ENCODE measurements at regions not wholly inside any gene's neighbourhood (a gene's known extent, or its start where the extent isn't known, plus 50 kb on each side); places are given as distances from the start of the nearest gene placed in this dataset.

DNA sequence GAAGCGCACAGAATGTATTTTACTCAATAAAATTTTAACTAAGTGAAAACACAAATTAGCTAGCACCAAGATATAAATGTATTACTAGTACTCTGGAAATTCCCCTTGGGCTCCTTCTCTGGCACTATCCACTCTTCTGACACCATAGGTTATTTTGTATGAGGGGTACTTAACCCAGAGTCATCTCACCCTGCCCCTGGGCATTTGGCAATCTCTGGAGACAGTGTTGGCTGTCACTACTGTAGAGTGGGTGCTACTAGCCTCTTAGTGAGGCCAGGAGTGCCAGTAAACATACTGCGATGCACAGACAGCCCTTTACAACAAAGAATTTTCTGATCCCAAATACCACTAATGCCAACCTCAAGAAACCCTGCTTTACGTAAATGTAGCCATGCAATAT lies 246.3 kb upstream of the KBTBD8 start:
- TF ChIP-seq, protein P1, sequence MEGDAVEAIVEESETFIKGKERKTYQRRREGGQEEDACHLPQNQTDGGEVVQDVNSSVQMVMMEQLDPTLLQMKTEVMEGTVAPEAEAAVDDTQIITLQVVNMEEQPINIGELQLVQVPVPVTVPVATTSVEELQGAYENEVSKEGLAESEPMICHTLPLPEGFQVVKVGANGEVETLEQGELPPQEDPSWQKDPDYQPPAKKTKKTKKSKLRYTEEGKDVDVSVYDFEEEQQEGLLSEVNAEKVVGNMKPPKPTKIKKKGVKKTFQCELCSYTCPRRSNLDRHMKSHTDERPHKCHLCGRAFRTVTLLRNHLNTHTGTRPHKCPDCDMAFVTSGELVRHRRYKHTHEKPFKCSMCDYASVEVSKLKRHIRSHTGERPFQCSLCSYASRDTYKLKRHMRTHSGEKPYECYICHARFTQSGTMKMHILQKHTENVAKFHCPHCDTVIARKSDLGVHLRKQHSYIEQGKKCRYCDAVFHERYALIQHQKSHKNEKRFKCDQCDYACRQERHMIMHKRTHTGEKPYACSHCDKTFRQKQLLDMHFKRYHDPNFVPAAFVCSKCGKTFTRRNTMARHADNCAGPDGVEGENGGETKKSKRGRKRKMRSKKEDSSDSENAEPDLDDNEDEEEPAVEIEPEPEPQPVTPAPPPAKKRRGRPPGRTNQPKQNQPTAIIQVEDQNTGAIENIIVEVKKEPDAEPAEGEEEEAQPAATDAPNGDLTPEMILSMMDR (IDR thresholded peaks at IDR 0.05): no peak
- TF ChIP-seq POLR2A (IDR thresholded peaks at IDR 0.05): no peak
